Panc1 (cell line): ENCODE measurements at regions not wholly inside any gene's neighbourhood (a gene's known extent, or its start where the extent isn't known, plus 50 kb on each side); places are given as distances from the start of the nearest gene placed in this dataset.

Experiments
- ATAC-seq: fragments of 200-7000 bp; cut with Tn5 transposase; 2 replicates; pipeline ENCODE4 v1.9.1; 2020; ENCODE audit warnings: mild to moderate bottlenecking, moderate library complexity
- BruUV-seq: library from RNA; stranded (reverse); fragments of 400-500 nt; replicated peaks from 2 replicates; lab custom pipeline; 2021; lab: Mats Ljungman, UMichigan
- CTCF ChIA-PET: fragments of 300-600 bp; sonication (Branson Sonifier 250); formaldehyde crosslinking; loops from one replicate; lab custom pipeline; 2022; ENCODE audit warnings: antibody characterized with exemption; lab: Charles Lee
- POLR2A ChIA-PET: fragments of 300-600 bp; sonication (Branson Sonifier 250); formaldehyde crosslinking; loops from one replicate; lab custom pipeline; 2022; ENCODE audit warnings: antibody characterized with exemption; lab: Charles Lee
- DNase-seq: peaks from one replicate; pipeline ENCODE4 v3.0.0-alpha.2; 2010; ENCODE audit warnings: low read depth, low spot score
- H3K27ac ChIP-seq: 2 replicates; pipeline ENCODE4 v1.5.1; 2011; ENCODE audit warnings: mild to moderate bottlenecking, low read length, inconsistent platforms
- H3K27me3 ChIP-seq: fragments of 200-500 bp; sonication (Bioruptor generic); 2 replicates; pipeline ENCODE4 v1.6.0; 2014; ENCODE audit warnings: low read length, inconsistent platforms; ENCODE audit not compliant: control insufficient read depth, insufficient read depth
- H3K36me3 ChIP-seq: fragments of 200-500 bp; sonication (Bioruptor generic); 2 replicates; pipeline ENCODE4 v1.5.1; 2014; ENCODE audit warnings: inconsistent platforms, mild to moderate bottlenecking, low read length, moderate library complexity; ENCODE audit not compliant: control insufficient read depth, insufficient read depth
- H3K4me1 ChIP-seq: 2 replicates; pipeline ENCODE4 v1.5.1; 2011; ENCODE audit warnings: inconsistent platforms, mild to moderate bottlenecking, low read length, moderate library complexity; ENCODE audit not compliant: control insufficient read depth, insufficient read depth
- H3K4me3 ChIP-seq, 2 experiments: 2 replicates each; pipeline ENCODE4 v1.5.1; 2011 to 2012; ENCODE audit warnings: low read depth in 2 of 2, low read length in 2 of 2, mild to moderate bottlenecking in 2 of 2, inconsistent platforms in 1 of 2, moderate library complexity in 1 of 2
- H3K9me3 ChIP-seq: fragments of 200-500 bp; sonication (Bioruptor generic); 2 replicates; pipeline ENCODE4 v1.5.1; 2014; ENCODE audit warnings: low read depth, mild to moderate bottlenecking, inconsistent platforms, low read length, moderate library complexity; ENCODE audit not compliant: control insufficient read depth, insufficient read depth
- POLR2AphosphoS5 ChIP-seq: IDR thresholded peaks from 2 replicates; pipeline ENCODE4 v1.6.1; 2012; ENCODE audit warnings: mild to moderate bottlenecking, low read depth, low read length, moderate library complexity
- SIN3A ChIP-seq: IDR thresholded peaks from 2 replicates; pipeline ENCODE4 v1.6.1; 2012; ENCODE audit warnings: low read depth, mild to moderate bottlenecking, low read length, moderate library complexity, borderline replicate concordance; ENCODE audit not compliant: insufficient read depth
- TCF7L2 ChIP-seq: IDR thresholded peaks from 2 replicates; pipeline ENCODE4 v1.6.1; 2011; ENCODE audit warnings: mild to moderate bottlenecking, low read depth, low read length, inconsistent platforms
- in situ Hi-C: cut with HindIII; loops from 2 replicates; pipeline ENCODE4 v1.10.0; 2016; ENCODE audit warnings: low sequenced_read_pairs, low pct_unique_long_range_greater_than_20kb
- intact Hi-C: fragments of 100-400 bp; cut with micrococcal nuclease; formaldehyde crosslinking; loops from one replicate; pipeline ENCODE4 v1.10.0; 2022; ENCODE audit not compliant: unreplicated experiment
- TF ChIP-seq, protein P1 (sequence below), 2 experiments: IDR thresholded peaks; 2 replicates each; pipeline ENCODE4 v1.6.1; 2011 to 2012; ENCODE audit warnings: low read depth in 2 of 2, control low read depth in 1 of 2, low read length in 1 of 2, mild to moderate bottlenecking in 1 of 2, moderate library complexity in 1 of 2; ENCODE audit not compliant: insufficient read depth in 1 of 2
- TF ChIP-seq, protein P2 (sequence below): fragments of 450-650 bp; IDR thresholded peaks from 2 replicates; pipeline ENCODE4 v1.5.1; 2017; ENCODE audit warnings: mild to moderate bottlenecking

DNA sequence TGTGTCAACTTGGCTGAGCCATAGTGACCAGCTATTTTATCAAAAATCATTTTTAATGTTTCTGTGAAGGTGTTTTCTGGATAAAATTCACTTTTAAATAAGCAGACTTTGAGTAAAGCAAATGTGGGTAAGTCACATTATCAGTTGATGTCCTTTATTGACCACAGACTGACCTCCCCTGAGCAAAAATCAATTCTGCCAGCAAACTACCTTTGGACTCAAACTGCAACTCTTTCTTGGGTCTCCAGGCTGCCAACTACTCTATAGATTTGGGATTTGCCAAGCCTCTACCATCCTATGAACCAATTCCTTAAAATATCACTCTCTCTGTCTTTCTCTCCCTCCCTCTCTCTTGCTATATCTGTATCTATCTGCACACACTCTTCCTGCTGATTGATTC, 1571.7 kb upstream of the NUDT12 start:
- CTCF ChIA-PET = no interaction called here
- POLR2A ChIA-PET = no interaction called here

DNA sequence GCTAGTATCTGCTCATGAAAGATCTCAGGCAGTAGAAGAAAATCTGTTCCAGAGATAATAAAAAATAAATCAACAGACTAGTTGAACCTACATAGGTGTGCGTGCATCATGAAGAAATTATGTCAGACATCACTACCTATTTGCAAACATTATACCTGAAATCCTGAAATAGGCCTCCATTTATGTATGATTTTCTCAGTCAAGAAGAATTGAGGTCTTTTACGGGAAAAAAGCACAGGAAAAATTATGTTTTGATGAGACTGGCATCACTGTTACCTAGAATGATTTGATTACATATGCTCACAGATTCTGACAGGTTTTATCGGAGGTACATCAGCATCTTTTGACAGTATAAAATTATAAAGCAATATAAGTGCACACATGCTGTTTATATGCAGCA, 1570.5 kb upstream of the NUDT12 start:
- Histone ChIP-seq H3K27ac (no peak overlapping the region), H3K4me1 (no peaks in the 10 kb centered on the region), H3K4me3 (no peak overlapping the region), H3K27me3 (no peaks in the 10 kb centered on the region), H3K9me3 (no peaks in the 10 kb centered on the region), H3K36me3 (no peaks in the 10 kb centered on the region)
- CTCF ChIA-PET = no interaction called here
- TF ChIP-seq, protein P1, sequence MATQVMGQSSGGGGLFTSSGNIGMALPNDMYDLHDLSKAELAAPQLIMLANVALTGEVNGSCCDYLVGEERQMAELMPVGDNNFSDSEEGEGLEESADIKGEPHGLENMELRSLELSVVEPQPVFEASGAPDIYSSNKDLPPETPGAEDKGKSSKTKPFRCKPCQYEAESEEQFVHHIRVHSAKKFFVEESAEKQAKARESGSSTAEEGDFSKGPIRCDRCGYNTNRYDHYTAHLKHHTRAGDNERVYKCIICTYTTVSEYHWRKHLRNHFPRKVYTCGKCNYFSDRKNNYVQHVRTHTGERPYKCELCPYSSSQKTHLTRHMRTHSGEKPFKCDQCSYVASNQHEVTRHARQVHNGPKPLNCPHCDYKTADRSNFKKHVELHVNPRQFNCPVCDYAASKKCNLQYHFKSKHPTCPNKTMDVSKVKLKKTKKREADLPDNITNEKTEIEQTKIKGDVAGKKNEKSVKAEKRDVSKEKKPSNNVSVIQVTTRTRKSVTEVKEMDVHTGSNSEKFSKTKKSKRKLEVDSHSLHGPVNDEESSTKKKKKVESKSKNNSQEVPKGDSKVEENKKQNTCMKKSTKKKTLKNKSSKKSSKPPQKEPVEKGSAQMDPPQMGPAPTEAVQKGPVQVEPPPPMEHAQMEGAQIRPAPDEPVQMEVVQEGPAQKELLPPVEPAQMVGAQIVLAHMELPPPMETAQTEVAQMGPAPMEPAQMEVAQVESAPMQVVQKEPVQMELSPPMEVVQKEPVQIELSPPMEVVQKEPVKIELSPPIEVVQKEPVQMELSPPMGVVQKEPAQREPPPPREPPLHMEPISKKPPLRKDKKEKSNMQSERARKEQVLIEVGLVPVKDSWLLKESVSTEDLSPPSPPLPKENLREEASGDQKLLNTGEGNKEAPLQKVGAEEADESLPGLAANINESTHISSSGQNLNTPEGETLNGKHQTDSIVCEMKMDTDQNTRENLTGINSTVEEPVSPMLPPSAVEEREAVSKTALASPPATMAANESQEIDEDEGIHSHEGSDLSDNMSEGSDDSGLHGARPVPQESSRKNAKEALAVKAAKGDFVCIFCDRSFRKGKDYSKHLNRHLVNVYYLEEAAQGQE (IDR thresholded peaks at IDR 0.05; ENCODE audit: insufficient read depth in 1 of 2, low read depth in 2 of 2, low read length in 1 of 2) = no peak
- TF ChIP-seq, protein P2, sequence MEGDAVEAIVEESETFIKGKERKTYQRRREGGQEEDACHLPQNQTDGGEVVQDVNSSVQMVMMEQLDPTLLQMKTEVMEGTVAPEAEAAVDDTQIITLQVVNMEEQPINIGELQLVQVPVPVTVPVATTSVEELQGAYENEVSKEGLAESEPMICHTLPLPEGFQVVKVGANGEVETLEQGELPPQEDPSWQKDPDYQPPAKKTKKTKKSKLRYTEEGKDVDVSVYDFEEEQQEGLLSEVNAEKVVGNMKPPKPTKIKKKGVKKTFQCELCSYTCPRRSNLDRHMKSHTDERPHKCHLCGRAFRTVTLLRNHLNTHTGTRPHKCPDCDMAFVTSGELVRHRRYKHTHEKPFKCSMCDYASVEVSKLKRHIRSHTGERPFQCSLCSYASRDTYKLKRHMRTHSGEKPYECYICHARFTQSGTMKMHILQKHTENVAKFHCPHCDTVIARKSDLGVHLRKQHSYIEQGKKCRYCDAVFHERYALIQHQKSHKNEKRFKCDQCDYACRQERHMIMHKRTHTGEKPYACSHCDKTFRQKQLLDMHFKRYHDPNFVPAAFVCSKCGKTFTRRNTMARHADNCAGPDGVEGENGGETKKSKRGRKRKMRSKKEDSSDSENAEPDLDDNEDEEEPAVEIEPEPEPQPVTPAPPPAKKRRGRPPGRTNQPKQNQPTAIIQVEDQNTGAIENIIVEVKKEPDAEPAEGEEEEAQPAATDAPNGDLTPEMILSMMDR = no peak
- TF ChIP-seq POLR2AphosphoS5 (no peak), SIN3A (no peak), TCF7L2 (no peak)
- DNase-seq = no peak
- intact Hi-C loops = no loop called here
- POLR2A ChIA-PET = no interaction called here
- ATAC-seq = no peak
- no TSS peak for BruUV-seq
- in situ Hi-C loops = no loop called here

More for the DNA sequence above, 1571.7 kb upstream of the NUDT12 start:
- no peaks in the 10 kb centered on the region for H3K36me3 ChIP-seq
- no TSS peak for BruUV-seq
- no peaks in the 10 kb centered on the region for H3K27me3 ChIP-seq
- DNase-seq = no peak
- ATAC-seq = no peak
- no peaks in the 10 kb centered on the region for H3K4me1 ChIP-seq
- TF ChIP-seq POLR2AphosphoS5 (no peak), TCF7L2 (no peak), SIN3A (no peak)
- TF ChIP-seq, protein P2 = no peak
- TF ChIP-seq, protein P1 (IDR thresholded peaks at IDR 0.05; ENCODE audit: insufficient read depth in 1 of 2, low read depth in 2 of 2, low read length in 1 of 2) = no peak
- in situ Hi-C loops (no loop called here), intact Hi-C loops (no loop called here)
- no peaks in the 10 kb centered on the region for H3K9me3 ChIP-seq
- no peak overlapping the region for H3K4me3 ChIP-seq
- no peak overlapping the region for H3K27ac ChIP-seq
